ENCODE measurements at regions not wholly inside any gene's neighbourhood (a gene's known extent, or its start where the extent isn't known, plus 50 kb on each side); places are given as distances from the start of the nearest gene placed in this dataset.

- no peak for TF ChIP-seq CTCF (IDR thresholded peaks at IDR 0.05)
- no peak for TF ChIP-seq POLR2A (IDR thresholded peaks at IDR 0.05)
These were observed 209.4 kb upstream of the FOXF1 start for GRCh38 chr16:86300746-86301481.
